GM12878 (cell line): ENCODE measurements at regions not wholly inside any gene's neighbourhood (a gene's known extent, or its start where the extent isn't known, plus 50 kb on each side); places are given as distances from the start of the nearest gene placed in this dataset.

Experiments used
- ATF7 ChIP-seq: fragments of 450-650 bp; IDR thresholded peaks from 2 replicates; pipeline ENCODE4 v1.6.1; 2016; ENCODE audit warnings: low read depth, mild to moderate bottlenecking
- CHD2 ChIP-seq: IDR thresholded peaks from 2 replicates; pipeline ENCODE4 v1.6.1; 2011; ENCODE audit warnings: low read depth, low read length, improper control_type of control experiment, borderline replicate concordance
- E4F1 ChIP-seq: fragments of 450-650 bp; IDR thresholded peaks from 2 replicates; pipeline ENCODE4 v1.6.1; 2018; ENCODE audit warnings: borderline replicate concordance, mild to moderate bottlenecking; ENCODE audit not compliant: partially characterized antibody
- EGR1 ChIP-seq, 2 experiments: IDR thresholded peaks; 1 replicate in 1 of 2; 2 replicates in 1 of 2; pipeline ENCODE4 v1.6.1; 2011 to 2012; ENCODE audit warnings: low read depth in 2 of 2, low read length in 2 of 2, borderline replicate concordance in 1 of 2, mild to moderate bottlenecking in 1 of 2, moderate library complexity in 1 of 2
- EP300 ChIP-seq, 2 experiments: fragments of 150-350 bp in 1 of 2; IDR thresholded peaks; 2 replicates each; pipeline ENCODE4 v1.6.1; 2011 to 2012; ENCODE audit warnings: low read depth in 2 of 2, low read length in 2 of 2, borderline replicate concordance in 1 of 2, improper control_type of control experiment in 1 of 2, inconsistent platforms in 1 of 2; ENCODE audit not compliant: control insufficient read depth in 1 of 2
- HDGF ChIP-seq: fragments of 450-650 bp; IDR thresholded peaks from 2 replicates; pipeline ENCODE4 v1.6.1; 2016; ENCODE audit warnings: antibody characterized with exemption
- HSF1 ChIP-seq: fragments of 150-350 bp; IDR thresholded peaks from 2 replicates; pipeline ENCODE4 v1.6.1; 2014; ENCODE audit warnings: mild to moderate bottlenecking, low read depth, low read length
- IKZF1 ChIP-seq: fragments of 450-650 bp; conservative IDR thresholded peaks from 2 replicates; pipeline ENCODE4 v1.6.1; 2017; ENCODE audit warnings: antibody characterized with exemption, mild to moderate bottlenecking
- IRF3 ChIP-seq: fragments of 450-650 bp; IDR thresholded peaks from 2 replicates; pipeline ENCODE4 v1.6.1; 2014; ENCODE audit warnings: mild to moderate bottlenecking
- MYC ChIP-seq: IDR thresholded peaks from 2 replicates; pipeline ENCODE4 v1.6.1; 2011; ENCODE audit warnings: mild to moderate bottlenecking, low read length, moderate library complexity, inconsistent platforms; ENCODE audit not compliant: insufficient read depth, insufficient replicate concordance, insufficient read length, severe bottlenecking
- SUZ12 ChIP-seq: fragments of 200-600 bp; sonication (generic); IDR thresholded peaks from one replicate; pipeline ENCODE4 v1.6.1; 2018; ENCODE audit warnings: antibody characterized with exemption, mild to moderate bottlenecking; ENCODE audit not compliant: unreplicated experiment

GRCh38 chr7:46123-46829 is 146.1 kb upstream of the FAM20C start (continued):
- TF ChIP-seq E4F1: no peak
- no peak for TF ChIP-seq SUZ12
- no peak for TF ChIP-seq EP300 (IDR thresholded peaks at IDR 0.05; ENCODE audit: borderline replicate concordance in 1 of 2, control insufficient read depth in 1 of 2, low read depth in 2 of 2, low read length in 2 of 2)
- TF ChIP-seq IKZF1: no peak
- no peak for TF ChIP-seq CHD2
- TF ChIP-seq ATF7: no peak
- no peak for TF ChIP-seq HSF1
- TF ChIP-seq IRF3: no peak
- no peak for TF ChIP-seq MYC
- TF ChIP-seq HDGF: no peak
- TF ChIP-seq EGR1 (IDR thresholded peaks at IDR 0.05; ENCODE audit: borderline replicate concordance in 1 of 2, low read depth in 2 of 2, low read length in 2 of 2): no peak
